Activated naive CD4-positive, alpha-beta T cell treated with anti-CD3 and anti-CD28 coated beads, Interleukin-2, amount 50 U/mL, for 72 hours (primary cell): ENCODE measurements at regions not wholly inside any gene's neighbourhood (a gene's known extent, or its start where the extent isn't known, plus 50 kb on each side); places are given as distances from the start of the nearest gene placed in this dataset.

Experiments
- ATAC-seq, 2 donors: fragments of 150-1000 bp; cut with Tn5 transposase; 2 replicates each; pipeline ENCODE4 v1.10.0; 2021; ENCODE audit warnings: mild to moderate bottlenecking in 2 of 2, moderate library complexity in 2 of 2
- DNase-seq, 2 donors: peaks; one replicate each; pipeline ENCODE4 v3.0.0; 2021 to 2022; ENCODE audit warnings: low spot score in 2 of 2
- H3K27ac Mint-ChIP-seq, 2 donors: one replicate each; pipeline ENCODE4 v1.8.0; 2022; ENCODE audit warnings: mild to moderate bottlenecking in 2 of 2, mixed read lengths in 2 of 2
- H3K36me3 Mint-ChIP-seq, 2 donors: one replicate each; pipeline ENCODE4 v1.8.0; 2022; ENCODE audit warnings: mixed read lengths in 2 of 2
- H3K9me3 Mint-ChIP-seq, 2 donors: one replicate each; pipeline ENCODE4 v1.8.0; 2022; ENCODE audit warnings: mixed read lengths in 2 of 2

DNA sequence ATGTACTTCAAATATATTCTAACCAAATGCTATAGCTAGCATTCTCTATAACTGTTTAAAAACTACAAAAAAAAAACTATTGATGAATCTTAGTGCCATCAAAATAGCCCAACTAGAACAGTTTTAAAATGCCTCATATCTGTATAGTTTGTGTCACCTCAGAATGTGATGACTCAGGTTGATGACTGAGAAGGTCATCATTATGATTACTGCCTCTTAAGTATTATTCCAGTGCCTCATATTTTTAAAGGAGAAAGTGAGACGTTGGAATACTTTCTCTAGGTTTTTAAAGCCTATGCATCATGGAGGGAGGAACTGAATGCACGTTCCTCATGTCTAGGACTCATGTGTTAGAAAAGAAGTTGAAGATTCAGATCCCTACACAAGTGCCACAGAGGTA, 88.2 kb downstream of the TMA16 start:
- no peak overlapping the region for H3K27ac Mint-ChIP-seq
- DNase-seq, result no peak
- no peaks in the 10 kb centered on the region for H3K9me3 Mint-ChIP-seq
- ATAC-seq, result no peak
- H3K36me3 Mint-ChIP-seq, result no peaks in the 10 kb centered on the region

DNA sequence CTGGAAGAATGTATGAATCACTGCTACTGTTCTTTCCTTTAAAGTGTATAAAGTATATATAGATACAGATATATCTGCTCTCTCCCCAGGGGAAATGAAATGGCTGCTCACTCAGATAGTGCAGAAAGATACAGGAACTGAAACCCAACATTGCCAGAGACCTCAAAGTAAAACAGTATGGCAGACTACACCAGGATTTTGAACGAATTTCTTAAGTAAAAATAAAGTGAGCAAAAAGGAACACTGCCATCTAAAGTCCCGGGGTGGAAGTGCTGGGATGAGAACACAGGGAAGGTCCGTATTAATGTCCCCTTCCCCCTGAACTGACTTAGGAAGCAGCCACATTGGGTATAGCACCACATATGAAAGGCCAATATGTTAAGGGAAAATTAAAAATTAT, 93.4 kb downstream of the TMA16 start:
- ATAC-seq (no peak), DNase-seq (no peak)
- Mint-ChIP-seq H3K9me3 (no peaks in the 10 kb centered on the region), H3K36me3 (no peaks in the 10 kb centered on the region), H3K27ac (no peak overlapping the region)

DNA sequence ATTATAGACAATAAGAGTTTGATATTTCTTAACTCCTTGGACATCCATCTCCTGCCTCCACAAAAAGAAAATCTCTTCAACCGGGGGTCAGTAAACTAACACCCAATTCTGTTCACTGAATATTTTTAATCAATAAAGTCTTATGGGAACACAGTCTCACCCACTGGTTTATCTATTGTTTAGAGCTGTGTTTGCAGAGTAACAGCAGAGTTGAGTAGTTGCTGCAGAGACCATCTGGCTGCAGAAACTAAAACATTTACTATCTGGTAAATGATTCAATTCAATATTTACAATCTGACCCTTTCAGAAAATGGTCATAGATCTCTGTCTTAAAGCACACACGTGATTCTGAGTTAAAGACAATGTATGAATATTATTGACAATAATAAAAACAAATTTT, 94.0 kb downstream of the TMA16 start:
- H3K9me3 Mint-ChIP-seq, result no peaks in the 10 kb centered on the region
- ATAC-seq (no peak), DNase-seq (no peak)
- no peaks in the 10 kb centered on the region for H3K36me3 Mint-ChIP-seq
- H3K27ac Mint-ChIP-seq, result no peak overlapping the region

DNA sequence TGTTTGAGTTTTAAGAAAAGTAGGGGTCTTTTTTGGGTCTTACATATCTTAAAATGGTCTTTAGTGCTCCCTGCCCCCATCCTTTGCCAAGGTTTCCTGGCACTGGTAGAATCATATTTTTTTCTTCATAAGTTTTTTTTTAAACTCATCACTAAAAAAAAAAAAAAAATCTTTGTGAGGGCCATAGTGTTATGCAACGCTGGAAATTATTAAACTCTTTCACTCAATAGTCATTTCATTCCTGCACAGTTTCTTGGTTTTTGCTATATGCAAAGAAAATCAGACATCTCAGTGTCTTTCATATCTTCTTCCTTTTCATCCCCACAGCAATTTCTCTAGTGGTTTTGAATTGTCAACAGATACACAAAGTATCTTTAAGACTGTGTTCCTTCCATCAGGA, 95.6 kb downstream of the TMA16 start:
- DNase-seq (no peak), ATAC-seq (peak in 1 of 2 donors; percentile 5)
- Mint-ChIP-seq H3K27ac (no peak overlapping the region), H3K36me3 (no peaks in the 10 kb centered on the region), H3K9me3 (no peaks in the 10 kb centered on the region)

DNA sequence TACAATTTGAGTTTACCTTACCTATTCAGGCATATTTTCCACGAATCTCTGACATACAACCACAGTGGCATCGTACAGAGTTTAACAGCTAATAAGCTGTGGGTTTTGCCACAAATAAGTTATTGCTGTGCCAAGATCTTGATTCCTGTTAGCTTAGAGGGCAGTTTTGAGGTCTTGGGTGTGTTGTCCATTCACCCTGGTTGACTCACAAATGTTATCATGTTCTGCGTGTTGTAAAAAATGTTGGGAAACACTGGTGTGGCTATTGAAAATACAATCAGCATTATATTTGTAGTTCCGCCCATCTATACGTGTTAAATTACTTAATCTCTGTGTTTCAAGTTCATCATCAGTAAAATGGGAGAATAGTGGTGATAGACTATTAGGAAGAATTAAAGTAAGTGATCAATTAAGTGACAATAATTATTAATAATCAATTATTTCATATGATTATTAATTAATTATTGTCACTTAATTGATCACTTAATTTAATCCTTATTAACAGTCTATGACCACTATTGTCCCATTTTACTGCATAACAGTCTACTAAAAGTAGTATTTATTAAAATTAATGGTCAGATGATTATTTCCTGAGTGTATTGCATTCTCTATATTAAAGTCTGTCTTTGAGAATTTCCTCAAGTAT, 96.3 kb downstream of the TMA16 start:
- Mint-ChIP-seq H3K36me3 (no peaks in the 10 kb centered on the region), H3K27ac (no peak overlapping the region), H3K9me3 (no peaks in the 10 kb centered on the region)
- no peak for DNase-seq
- no peak for ATAC-seq

DNA sequence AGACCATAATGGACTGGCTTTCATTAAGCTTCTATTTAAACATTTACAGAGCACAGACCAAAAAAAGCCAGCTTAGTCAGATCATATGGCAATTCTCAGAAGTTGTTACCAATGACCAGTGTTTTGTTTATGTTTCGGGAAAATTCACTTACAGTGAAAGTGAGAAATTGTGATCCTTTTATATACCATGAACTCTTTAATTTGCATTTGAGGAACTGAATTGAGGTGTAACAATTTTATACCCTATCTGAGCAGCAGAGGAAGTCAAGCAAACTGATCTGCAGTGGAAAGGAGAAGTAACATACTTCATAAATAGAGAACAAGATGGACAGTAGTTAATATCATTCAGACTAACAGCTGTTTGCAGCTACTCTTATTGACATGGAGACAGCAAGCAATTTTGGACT, 97.1 kb downstream of the TMA16 start:
- no peak for DNase-seq
- Mint-ChIP-seq H3K36me3 (no peaks in the 10 kb centered on the region), H3K27ac (no peak overlapping the region), H3K9me3 (no peaks in the 10 kb centered on the region)
- no peak for ATAC-seq

DNA sequence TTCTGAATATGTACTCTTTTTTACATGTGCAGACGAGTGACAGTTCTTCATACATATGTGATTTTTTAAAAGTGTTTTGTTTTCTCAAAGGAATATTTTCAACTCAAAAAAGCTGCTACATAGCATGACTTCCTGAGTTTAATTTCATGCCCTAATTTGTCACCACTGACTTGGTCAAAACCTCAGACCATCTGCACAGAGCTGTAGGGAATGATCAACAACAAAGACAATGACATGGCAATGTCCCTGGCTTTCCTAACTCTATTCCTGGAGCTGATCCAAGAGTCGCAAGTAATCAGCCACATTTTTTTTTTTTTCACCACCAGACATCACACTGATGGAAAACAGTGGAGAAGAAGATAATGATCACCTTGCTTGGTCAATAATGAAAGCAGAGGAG, 97.7 kb downstream of the TMA16 start:
- no peak for ATAC-seq
- no peak for DNase-seq
- Mint-ChIP-seq H3K36me3 (no peaks in the 10 kb centered on the region), H3K9me3 (no peaks in the 10 kb centered on the region), H3K27ac (no peak overlapping the region)

DNA sequence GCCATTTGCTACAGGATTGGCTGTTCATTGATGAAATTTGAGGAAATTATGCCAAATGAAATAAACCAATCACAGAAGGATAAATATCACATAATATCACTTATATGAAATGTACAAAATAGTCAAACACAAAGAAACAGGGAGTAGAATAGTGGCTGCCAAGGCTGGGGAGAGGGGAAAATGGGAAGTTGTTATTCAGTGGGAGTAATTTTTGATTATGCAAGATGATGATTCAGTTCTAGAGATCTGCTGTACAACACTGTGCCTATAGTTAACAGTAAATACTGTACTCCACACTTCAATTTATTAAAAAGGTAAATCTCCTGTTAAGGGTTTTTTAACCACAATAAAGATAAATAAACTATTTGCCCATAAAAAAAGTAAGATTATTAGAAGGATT, 101.1 kb downstream of the TMA16 start:
- H3K27ac Mint-ChIP-seq, result no peak overlapping the region
- no peaks in the 10 kb centered on the region for H3K9me3 Mint-ChIP-seq
- DNase-seq, result no peak
- H3K36me3 Mint-ChIP-seq, result no peaks in the 10 kb centered on the region
- ATAC-seq, result no peak

DNA sequence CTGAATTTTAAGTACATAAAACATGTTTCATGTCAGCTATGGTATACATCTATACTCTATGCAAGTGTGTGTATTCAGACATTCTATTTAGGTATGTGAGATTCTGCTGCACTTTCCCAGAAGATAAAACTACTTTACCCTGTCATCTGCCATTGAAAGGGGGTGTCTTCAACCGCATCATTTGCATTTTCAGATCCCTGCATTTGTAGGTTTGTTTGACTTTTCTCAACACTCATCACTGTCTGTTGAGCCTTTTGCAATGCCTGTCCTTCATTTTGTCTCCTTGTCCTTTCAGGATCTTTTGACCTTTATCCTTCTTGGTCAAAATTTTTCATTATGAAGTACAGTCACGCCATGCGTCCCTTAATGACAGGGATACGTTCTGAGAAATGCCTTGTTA, 103.5 kb downstream of the TMA16 start:
- H3K9me3 Mint-ChIP-seq, result no peaks in the 10 kb centered on the region
- no peaks in the 10 kb centered on the region for H3K36me3 Mint-ChIP-seq
- ATAC-seq, result no peak
- DNase-seq, result no peak
- H3K27ac Mint-ChIP-seq, result no peak overlapping the region

DNA sequence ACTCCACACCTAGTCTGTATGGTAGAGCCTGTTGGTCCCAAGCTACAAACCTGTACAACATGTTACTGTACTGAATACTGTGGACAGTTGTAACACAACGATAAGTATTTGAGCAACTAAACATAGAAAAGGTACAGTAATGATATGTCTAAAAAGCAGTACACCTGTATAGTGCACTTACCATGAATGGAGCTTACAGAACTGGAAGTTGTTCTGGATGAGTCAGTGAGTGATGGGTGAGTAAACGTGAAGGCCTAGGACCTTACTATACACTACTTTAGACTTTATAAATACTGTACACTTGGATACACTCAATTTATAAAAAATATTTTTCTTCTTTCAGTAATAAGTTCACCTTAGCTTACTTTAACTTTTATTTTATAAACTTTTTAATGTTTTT, 104.0 kb downstream of the TMA16 start:
- DNase-seq (no peak), ATAC-seq (no peak)
- Mint-ChIP-seq H3K36me3 (no peaks in the 10 kb centered on the region), H3K27ac (no peak overlapping the region), H3K9me3 (no peaks in the 10 kb centered on the region)

DNA sequence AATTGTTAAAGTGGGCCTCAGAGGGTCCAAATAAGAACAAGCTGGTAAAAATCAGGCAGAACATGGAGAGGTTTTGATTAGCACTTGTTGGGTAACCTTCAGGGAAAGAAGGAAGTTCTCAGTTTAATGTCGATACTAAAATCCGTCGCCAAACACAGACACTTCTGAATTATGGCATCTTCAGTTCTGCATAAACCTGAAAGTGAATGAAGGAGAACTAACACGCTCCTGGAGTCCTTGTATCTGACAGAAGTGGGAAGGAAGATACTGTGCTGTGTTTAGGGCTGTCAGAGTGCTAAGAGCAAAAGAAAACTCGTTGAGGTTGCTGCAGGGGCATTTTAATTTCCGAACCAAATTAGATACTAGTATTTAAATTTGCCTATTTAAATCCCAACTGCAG, 106.2 kb downstream of the TMA16 start:
- peaks cover 0 to 3% of the 10 kb centered on the region in 2 donors for H3K9me3 Mint-ChIP-seq
- no peaks in the 10 kb centered on the region for H3K36me3 Mint-ChIP-seq
- ATAC-seq (no peak), DNase-seq (no peak)
- no peak overlapping the region for H3K27ac Mint-ChIP-seq

DNA sequence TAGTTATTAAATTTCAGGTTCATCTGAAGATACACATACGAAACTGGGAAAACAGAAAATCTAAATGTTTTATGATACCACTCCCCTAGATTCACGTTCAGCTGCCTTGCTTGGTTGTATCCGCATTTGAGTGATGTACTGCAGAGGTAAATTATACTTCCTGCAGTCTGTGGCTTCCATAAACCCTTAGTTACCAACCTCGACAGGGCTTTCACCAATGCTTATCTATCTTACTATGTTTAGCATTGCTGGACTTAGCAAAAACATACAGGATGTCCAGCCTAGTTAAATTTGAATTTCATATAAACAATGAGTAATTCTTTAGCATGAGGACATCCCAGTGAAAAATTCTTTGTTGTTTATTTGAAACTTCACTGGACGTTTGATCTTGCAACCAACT, 108.8 kb downstream of the TMA16 start:
- Mint-ChIP-seq H3K9me3 (peaks cover 0 to 3% of the 10 kb centered on the region in 2 donors), H3K27ac (no peak overlapping the region), H3K36me3 (no peaks in the 10 kb centered on the region)
- DNase-seq, result no peak
- no peak for ATAC-seq

DNA sequence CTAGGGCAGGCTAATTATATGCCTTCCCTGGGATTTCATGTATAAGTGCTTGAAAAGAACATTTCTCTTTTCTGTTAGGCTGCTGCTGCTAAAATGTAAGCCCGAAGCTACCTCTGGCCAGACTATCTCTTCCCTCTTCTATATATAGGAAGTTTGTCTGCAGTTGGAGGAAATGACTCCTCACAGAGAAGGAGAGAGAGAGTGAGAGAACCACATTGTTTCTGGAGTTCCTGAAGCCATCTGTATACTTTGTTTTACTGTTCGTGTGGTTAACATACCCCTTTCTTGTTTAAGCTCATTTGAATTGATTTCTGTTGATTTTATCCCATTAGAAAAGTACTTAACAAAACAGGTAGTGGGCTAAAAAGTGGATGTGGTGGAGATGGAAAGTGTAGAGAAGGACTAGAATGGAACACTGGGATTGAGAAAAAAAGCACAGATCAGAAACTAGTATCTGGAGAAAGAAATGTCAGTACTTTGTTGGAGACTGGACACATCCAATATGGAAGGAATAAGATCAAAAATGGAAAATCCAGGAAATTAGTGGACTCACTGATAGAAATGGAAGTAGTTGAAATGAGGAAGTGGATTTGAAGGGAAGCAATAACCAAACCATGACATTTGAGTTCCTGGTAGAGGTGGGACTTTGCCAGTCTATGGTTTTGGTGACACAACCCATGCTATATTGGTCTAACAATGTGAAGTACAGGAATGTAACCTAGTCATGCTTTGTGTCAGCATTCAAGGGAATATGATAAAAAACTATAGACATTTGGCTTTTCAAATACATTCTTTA, 112.6 kb downstream of the TMA16 start:
- no peak for ATAC-seq
- H3K9me3 Mint-ChIP-seq, result peaks cover 0 to 3% of the 10 kb centered on the region in 2 donors
- H3K27ac Mint-ChIP-seq, result no peak overlapping the region
- DNase-seq, result no peak
- H3K36me3 Mint-ChIP-seq, result no peaks in the 10 kb centered on the region

DNA sequence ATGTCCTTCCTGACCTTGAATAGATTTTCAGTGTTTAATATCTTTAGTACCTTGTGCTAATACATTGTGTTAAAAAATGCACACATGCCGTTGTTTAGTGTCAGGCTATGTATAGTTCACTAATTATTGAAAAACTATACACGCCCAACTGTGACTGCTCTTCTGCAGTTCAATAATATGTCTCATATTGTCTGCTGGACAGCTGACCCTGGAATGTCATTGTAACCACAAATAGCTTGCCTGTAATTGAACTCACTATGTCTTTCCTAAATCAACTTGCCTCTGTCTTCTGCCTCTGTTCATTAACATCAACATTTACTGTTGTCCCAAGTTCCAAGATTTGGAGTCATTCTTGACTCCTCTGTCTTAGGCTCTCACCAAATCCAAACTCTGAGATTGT, 114.5 kb downstream of the TMA16 start:
- H3K36me3 Mint-ChIP-seq, result no peaks in the 10 kb centered on the region
- H3K9me3 Mint-ChIP-seq, result peaks cover 0 to 3% of the 10 kb centered on the region in 2 donors
- DNase-seq, result no peak
- no peak for ATAC-seq
- H3K27ac Mint-ChIP-seq, result no peak overlapping the region

DNA sequence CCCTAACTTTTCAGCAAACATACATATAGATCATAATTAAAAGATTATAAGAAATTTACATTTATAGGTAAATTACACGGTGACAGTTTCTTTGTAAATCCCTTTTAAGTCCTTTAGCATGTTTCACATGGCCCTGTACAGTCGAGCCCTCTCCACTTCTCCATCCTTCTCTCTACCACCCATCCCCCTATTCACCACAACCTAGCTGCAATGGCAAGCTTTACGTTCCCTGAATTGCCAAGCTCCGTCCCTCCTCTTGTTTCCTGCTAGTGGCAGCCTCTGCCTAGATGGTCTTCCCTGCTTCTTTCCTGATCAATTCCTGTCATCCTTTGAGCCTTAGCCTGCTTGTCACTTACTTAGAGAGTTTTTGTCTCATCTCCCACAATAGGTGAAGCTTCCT, 116.2 kb downstream of the TMA16 start:
- H3K27ac Mint-ChIP-seq, result no peak overlapping the region
- no peak for DNase-seq
- peaks cover 4 to 5% of the 10 kb centered on the region in 2 donors for H3K9me3 Mint-ChIP-seq
- H3K36me3 Mint-ChIP-seq, result no peaks in the 10 kb centered on the region
- ATAC-seq, result no peak

DNA sequence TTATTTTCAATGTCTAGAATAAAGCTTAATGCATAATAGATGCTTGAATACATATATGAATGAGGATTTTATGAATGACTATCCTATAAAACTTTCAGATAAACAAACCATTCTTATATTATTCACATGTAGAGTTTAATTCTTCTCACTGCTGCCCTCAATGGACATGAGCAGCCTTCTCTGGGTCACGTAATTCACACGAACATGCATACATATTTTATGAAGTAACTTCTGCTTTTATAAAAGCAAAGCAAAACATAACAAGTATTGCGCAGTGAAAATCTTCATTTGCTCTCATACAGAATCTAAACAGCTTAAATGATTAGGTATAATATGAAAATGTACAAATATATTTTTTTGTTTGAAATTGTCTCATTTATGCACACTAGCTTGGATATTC, 116.7 kb downstream of the TMA16 start:
- H3K36me3 Mint-ChIP-seq, result no peaks in the 10 kb centered on the region
- peaks cover 4 to 5% of the 10 kb centered on the region in 2 donors for H3K9me3 Mint-ChIP-seq
- no peak for DNase-seq
- no peak overlapping the region for H3K27ac Mint-ChIP-seq
- no peak for ATAC-seq

DNA sequence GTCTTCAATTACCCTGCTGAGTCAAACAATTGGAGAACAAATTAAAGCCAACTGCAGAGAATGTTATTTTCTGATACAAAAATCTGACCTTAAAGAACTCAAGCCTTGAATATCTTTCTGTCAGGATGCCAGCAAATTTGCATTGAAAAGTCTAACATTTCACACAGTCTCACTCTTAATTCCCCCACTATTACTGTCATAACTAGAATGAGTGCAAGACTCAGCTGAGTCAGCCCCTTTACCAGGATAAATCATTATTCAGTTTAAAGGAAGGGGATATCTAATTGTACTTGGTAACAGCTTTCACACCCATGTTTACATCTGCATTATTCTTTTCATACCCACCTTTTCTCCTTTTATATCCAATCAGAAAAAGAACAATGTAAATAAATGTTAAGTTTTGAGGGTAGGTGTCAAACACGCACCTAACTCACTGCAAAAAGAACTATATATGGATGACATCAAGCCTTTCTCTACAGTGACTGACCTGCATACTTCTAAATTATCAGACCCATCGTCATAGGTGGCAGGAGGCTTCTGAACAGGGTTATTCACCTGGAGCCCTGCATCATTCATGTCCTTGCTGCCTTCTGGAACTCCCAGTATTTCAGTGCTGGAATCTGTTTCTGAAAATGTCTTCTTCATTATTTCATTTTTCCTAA, 117.4 kb downstream of the TMA16 start:
- DNase-seq (no peak), ATAC-seq (peak in 1 of 2 donors; percentile 38)
- H3K9me3 Mint-ChIP-seq, result peaks cover 4 to 5% of the 10 kb centered on the region in 2 donors
- no peaks in the 10 kb centered on the region for H3K36me3 Mint-ChIP-seq
- no peak overlapping the region for H3K27ac Mint-ChIP-seq

DNA sequence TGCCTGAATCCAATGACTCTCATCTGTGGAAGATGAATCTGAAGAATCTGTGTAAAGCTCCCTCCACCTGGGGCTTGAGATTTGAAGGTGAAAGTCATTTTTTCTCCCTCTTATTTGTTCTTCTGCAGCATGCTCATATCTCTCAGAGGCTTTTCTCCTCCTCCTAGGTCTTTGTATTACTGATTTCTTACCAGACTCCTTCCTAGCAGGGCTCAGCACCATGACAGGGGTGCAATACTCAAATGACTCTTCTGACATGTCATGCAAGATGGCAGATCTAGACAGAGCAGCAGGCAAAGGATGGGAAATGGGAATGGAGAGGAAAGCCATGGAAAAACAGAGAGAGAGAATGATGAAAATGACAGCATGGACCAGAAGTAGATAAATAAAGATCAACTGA, 118.3 kb downstream of the TMA16 start:
- no peak for ATAC-seq
- no peak for DNase-seq
- Mint-ChIP-seq H3K27ac (no peak overlapping the region), H3K9me3 (peaks cover 4 to 5% of the 10 kb centered on the region in 2 donors), H3K36me3 (no peaks in the 10 kb centered on the region)
